ENCODE measurements at regions not wholly inside any gene's neighbourhood (a gene's known extent, or its start where the extent isn't known, plus 50 kb on each side); places are given as distances from the start of the nearest gene placed in this dataset.

DNA sequence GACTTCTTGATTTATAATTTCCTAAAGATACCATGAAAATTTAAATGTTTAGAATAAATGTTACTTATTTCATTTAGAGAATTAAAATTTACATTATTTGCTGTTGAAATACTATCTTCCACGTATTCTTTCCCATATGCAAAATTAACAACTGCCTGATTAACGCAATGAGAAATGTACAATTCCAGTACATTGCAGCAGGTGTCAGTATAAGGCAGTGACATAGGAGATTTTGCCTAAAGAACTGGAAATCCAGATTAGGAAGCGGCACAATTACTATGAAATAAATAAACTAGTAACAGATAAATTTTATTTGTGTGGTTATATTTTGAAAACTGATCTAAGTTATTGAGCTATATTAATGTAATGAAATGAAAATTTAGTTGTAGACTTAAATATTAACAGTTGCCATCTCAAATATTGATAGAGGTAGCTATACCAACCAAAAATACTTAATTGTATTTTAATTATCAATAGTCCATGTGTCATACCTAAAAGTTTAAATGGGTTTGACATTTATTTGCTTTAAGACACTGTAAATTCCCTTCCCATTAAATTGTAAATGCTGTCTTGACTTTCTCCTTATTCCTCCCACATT is 300.2 kb downstream of the UTRN start:
- Histone ChIP-seq H3K27me3 (no peaks in the 10 kb centered on the region), H3K36me3 (peaks cover 0 to 3% of the 10 kb centered on the region in 2 donors), H3K27ac (no peak overlapping the region), H3K9me3 (no peaks in the 10 kb centered on the region), H3K4me1 (peaks cover 0 to 3% of the 10 kb centered on the region in 2 donors), H3K4me3 (no peak overlapping the region)
- intact Hi-C loops (cut with DNase I): loop anchor here (10.0 kb wide), 1 partner anchor 629 kb away; no protein-coding TSS in a partner anchor
- DNase-seq (ENCODE audit: low spot score in 2 of 2): no peak
- TF ChIP-seq, protein P1, sequence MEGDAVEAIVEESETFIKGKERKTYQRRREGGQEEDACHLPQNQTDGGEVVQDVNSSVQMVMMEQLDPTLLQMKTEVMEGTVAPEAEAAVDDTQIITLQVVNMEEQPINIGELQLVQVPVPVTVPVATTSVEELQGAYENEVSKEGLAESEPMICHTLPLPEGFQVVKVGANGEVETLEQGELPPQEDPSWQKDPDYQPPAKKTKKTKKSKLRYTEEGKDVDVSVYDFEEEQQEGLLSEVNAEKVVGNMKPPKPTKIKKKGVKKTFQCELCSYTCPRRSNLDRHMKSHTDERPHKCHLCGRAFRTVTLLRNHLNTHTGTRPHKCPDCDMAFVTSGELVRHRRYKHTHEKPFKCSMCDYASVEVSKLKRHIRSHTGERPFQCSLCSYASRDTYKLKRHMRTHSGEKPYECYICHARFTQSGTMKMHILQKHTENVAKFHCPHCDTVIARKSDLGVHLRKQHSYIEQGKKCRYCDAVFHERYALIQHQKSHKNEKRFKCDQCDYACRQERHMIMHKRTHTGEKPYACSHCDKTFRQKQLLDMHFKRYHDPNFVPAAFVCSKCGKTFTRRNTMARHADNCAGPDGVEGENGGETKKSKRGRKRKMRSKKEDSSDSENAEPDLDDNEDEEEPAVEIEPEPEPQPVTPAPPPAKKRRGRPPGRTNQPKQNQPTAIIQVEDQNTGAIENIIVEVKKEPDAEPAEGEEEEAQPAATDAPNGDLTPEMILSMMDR (IDR thresholded peaks at IDR 0.05): peak; percentile 54 to 66 (median 57)

DNA sequence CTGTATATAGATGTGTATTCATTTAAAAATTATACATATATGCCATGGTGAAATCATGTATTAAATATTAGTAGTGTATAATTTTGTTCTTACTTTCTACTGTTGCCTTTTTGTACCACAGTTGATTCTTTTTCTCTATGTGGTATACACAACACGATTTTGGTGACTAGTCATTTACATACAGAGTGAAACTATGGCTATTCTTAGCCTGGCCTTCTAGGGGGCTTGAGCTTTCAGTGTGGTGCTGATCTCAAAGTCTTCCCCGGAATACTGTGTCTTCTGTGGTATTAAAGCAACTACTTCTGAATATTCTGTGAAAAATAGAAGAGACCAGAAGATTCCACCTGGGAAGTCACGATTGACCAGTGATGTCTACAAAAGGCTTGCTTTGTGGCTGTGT is 301.9 kb downstream of the UTRN start:
- intact Hi-C loops (cut with DNase I): loop anchor here (10.0 kb wide), 1 partner anchor 628 kb away; no protein-coding TSS in a partner anchor
- Histone ChIP-seq H3K9me3 (no peaks in the 10 kb centered on the region), H3K27ac (no peak overlapping the region), H3K36me3 (no peaks in the 10 kb centered on the region), H3K4me3 (no peak overlapping the region), H3K4me1 (peaks cover 0 to 3% of the 10 kb centered on the region in 2 donors), H3K27me3 (no peaks in the 10 kb centered on the region)
- TF ChIP-seq, protein P1 (IDR thresholded peaks at IDR 0.05): no peak
- DNase-seq (ENCODE audit: low spot score in 2 of 2): no peak

DNA sequence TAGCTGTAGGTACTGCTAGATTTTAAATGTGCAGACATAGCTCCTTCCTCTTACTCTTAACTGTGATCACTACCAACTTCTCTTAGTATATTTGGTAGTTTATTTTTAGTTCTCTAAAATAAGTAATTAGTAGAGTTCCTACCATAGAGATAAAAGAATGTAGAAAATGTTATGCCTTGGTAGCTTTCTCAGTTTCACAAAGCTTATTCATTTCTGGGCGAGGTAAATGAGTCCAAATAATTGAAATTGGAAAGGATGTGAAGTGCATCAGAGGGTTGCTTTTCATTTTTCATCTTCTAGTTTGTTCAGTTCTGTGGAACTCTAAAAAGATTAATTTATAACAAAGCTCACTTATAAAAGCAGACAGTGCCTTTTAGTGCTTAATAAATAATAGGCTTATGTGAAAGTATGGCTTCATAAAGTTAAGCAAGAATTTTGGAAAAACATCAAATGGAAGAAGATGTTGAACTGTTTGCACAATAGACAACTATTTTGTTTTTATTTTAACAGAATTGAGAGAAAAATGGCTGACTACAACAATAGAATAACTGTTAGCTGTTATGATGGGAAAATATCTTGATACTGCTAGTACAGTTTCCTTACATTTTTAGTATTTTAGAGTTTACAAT is 303.7 kb downstream of the UTRN start:
- TF ChIP-seq, protein P1 (IDR thresholded peaks at IDR 0.05): no peak
- no peak overlapping the region for H3K27ac ChIP-seq
- DNase-seq (ENCODE audit: low spot score in 2 of 2): no peak
- H3K4me1 ChIP-seq: peaks cover 0 to 3% of the 10 kb centered on the region in 2 donors
- H3K4me3 ChIP-seq: no peak overlapping the region
- H3K9me3 ChIP-seq: no peaks in the 10 kb centered on the region
- no peaks in the 10 kb centered on the region for H3K27me3 ChIP-seq
- intact Hi-C loops (cut with DNase I): loop anchor here (10.0 kb wide), 1 partner anchor 626 kb away; no protein-coding TSS in a partner anchor
- H3K36me3 ChIP-seq: peaks cover 0 to 12% of the 10 kb centered on the region in 2 donors

DNA sequence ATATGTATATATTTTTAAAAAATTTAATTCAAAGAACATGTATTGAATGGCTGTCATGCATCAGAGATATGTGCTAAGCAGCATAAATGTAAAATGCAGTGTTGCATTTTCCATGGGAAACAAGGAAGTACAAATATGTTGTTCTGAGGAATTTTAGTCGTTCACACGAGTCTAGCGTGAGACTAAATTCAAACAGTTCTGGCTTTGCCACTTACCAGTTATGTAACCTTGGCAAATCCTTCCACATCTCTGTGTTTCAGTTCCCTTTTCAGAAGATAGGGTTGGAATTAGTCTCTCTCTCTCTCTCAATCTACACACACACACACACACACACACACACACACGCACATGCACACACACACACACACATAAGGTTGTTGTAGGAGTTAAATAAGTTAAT is 305.4 kb downstream of the UTRN start:
- no peak overlapping the region for H3K27ac ChIP-seq
- no peaks in the 10 kb centered on the region for H3K9me3 ChIP-seq
- TF ChIP-seq, protein P1 (IDR thresholded peaks at IDR 0.05): no peak
- H3K4me3 ChIP-seq: no peak overlapping the region
- peaks cover 0 to 13% of the 10 kb centered on the region in 2 donors for H3K4me1 ChIP-seq
- intact Hi-C loops (cut with DNase I): no loop called here
- no peaks in the 10 kb centered on the region for H3K27me3 ChIP-seq
- H3K36me3 ChIP-seq: peaks cover 0 to 12% of the 10 kb centered on the region in 2 donors
- DNase-seq (ENCODE audit: low spot score in 2 of 2): no peak

DNA sequence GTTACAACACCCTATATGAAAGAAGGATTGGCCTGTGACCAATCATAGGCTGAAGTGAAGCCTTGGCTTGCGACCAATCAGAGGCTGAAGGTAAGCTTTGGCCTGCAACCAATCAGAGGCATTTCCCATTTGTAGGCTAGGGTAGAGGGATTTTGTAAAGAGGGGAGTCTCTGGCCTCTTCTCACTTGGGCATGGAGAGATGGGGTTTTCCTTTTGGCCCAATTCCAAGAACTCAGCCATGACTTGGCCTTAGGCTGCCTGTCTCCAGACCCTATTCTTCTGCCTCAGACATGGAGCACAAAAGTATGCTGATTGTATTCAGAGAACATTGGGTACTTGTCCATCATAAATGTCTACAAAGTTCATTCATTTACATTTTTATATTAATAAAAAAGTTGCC is 308.3 kb downstream of the UTRN start:
- TF ChIP-seq, protein P1 (IDR thresholded peaks at IDR 0.05): no peak
- Histone ChIP-seq H3K9me3 (no peaks in the 10 kb centered on the region), H3K36me3 (peaks cover 0 to 12% of the 10 kb centered on the region in 2 donors), H3K27me3 (no peaks in the 10 kb centered on the region), H3K4me3 (no peak overlapping the region), H3K27ac (no peak overlapping the region), H3K4me1 (peaks cover 0 to 13% of the 10 kb centered on the region in 2 donors)
- DNase-seq (ENCODE audit: low spot score in 2 of 2): no peak
- intact Hi-C loops (cut with DNase I): no loop called here

Data from ascending aorta (tissue), 2 donors.